Body of pancreas (tissue), 4 donors: ENCODE measurements at regions not wholly inside any gene's neighbourhood (a gene's known extent, or its start where the extent isn't known, plus 50 kb on each side); places are given as distances from the start of the nearest gene placed in this dataset.

Experiments
- POLR2A ChIP-seq, 3 donors: fragments of 450-650 bp; IDR thresholded peaks; one replicate each; pipeline ENCODE4 v1.6.1; 2016; ENCODE audit warnings: antibody characterized with exemption in 3 of 3, mild to moderate bottlenecking in 2 of 3
- TF ChIP-seq, protein P1 (sequence below), 7 experiments: fragments of 450-650 bp in 4 of 7; fragments of 200-600 bp in 3 of 7; sonication (generic) in 3 of 7; IDR thresholded peaks; one replicate each; pipeline ENCODE4 v1.5.1; 2016 to 2019; ENCODE audit warnings: antibody characterized with exemption in 7 of 7

DNA sequence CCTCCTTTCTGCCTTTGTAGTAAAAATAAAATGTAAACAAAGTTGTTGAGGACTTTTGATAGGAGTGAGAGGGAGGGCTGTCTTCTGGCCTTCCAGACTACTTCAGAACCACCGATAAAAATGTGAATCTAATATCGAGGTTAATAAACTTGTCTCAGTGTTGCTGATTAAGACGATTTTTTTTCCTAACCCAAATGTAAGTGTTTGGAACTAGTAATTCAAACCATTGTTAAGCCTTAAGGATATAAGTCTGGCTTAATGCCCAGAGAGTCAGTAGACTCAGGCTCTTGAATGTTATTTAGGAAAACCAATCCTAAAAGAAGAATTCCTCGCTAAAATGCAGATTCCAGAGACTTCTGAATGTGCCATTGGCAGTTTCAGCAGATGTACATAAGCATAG is 356.9 kb downstream of the SIPA1L2 start:
- TF ChIP-seq, protein P1, sequence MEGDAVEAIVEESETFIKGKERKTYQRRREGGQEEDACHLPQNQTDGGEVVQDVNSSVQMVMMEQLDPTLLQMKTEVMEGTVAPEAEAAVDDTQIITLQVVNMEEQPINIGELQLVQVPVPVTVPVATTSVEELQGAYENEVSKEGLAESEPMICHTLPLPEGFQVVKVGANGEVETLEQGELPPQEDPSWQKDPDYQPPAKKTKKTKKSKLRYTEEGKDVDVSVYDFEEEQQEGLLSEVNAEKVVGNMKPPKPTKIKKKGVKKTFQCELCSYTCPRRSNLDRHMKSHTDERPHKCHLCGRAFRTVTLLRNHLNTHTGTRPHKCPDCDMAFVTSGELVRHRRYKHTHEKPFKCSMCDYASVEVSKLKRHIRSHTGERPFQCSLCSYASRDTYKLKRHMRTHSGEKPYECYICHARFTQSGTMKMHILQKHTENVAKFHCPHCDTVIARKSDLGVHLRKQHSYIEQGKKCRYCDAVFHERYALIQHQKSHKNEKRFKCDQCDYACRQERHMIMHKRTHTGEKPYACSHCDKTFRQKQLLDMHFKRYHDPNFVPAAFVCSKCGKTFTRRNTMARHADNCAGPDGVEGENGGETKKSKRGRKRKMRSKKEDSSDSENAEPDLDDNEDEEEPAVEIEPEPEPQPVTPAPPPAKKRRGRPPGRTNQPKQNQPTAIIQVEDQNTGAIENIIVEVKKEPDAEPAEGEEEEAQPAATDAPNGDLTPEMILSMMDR (IDR thresholded peaks at IDR 0.05): no peak
- no peak for TF ChIP-seq POLR2A (IDR thresholded peaks at IDR 0.05)
